GM10266 (cell line): ENCODE measurements at regions not wholly inside any gene's neighbourhood (a gene's known extent, or its start where the extent isn't known, plus 50 kb on each side); places are given as distances from the start of the nearest gene placed in this dataset.

Source experiments
- DNase-seq: peaks from one replicate; pipeline ENCODE4 v3.0.0; 2012; ENCODE audit errors: extremely low spot score
- CTCF ChIP-seq: IDR thresholded peaks from 2 replicates; pipeline ENCODE4 v1.5.1; 2012; ENCODE audit warnings: mild to moderate bottlenecking, low read depth; ENCODE audit not compliant: control insufficient read depth, insufficient read depth; ENCODE audit errors: missing control alignments

DNA sequence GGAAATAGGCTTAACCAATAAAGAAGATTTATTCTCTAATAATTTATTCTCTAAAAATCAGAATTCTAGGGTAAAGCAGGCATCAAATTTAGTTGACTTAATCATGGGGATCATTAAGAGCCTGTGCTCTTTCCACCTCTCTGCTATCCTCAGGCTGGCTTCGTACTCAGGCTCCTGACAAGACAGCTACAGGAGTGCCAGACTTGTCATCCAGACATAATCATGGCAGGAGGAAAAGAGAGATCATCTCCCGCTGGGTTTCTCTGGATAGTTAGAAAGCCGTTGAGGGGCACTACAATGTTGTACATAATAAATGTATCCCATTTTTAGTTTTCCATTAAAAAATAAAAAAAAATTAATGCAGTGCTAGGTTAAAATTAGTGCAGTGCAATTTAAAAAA lies 171.9 kb downstream of the SEC61B start:
- TF ChIP-seq CTCF: no peak
- DNase-seq: no peak

GRCh38 chr9:99398241-99398640 lies 176.2 kb downstream of the SEC61B start:
- TF ChIP-seq CTCF: no peak
- no peak for DNase-seq

GRCh38 chr9:99399474-99399873 lies 177.4 kb downstream of the SEC61B start:
- TF ChIP-seq CTCF: no peak
- DNase-seq: no peak

- TF ChIP-seq CTCF: no peak
- DNase-seq: no peak
Measured at GRCh38 chr9:99400184-99400731, 178.2 kb downstream of the SEC61B start.

DNA sequence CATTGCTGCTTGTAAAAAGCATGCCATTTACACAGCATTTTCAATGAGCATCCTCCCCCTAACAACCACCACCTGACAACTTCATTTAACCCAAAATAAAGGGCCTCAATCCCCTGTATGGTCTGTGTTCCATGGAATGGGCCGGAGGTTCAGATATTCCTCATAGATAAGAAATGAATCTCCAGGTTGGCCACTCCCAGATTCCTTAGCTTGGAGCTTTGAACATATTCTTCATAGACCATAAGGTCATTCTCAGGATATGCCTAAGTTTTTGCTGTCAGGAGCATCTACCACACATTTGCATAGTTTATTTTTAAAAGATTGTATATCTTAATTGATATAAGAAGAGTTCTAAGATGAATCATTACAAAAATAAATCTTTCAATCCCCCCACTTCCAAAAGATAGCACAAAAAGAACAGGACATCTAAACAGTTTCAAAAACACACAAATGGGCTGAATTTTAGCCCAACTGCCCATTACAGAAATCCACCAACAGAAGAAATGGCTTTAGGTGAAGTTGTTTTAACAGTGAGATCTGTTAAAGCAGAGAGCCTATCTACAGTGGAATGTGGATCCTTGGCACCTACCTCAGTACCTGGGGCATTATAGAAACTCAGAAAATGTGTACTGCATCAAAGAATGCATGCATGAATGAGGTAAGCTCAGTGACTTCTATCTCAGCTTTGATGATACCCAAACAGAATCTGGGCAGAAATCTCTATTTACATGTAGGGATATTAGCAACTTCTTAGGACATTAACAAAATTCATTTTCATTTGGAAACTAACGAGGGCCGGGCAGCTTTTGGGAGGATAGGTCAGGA lies 179.8 kb downstream of the SEC61B start:
- no peak for TF ChIP-seq CTCF
- no peak for DNase-seq

DNA sequence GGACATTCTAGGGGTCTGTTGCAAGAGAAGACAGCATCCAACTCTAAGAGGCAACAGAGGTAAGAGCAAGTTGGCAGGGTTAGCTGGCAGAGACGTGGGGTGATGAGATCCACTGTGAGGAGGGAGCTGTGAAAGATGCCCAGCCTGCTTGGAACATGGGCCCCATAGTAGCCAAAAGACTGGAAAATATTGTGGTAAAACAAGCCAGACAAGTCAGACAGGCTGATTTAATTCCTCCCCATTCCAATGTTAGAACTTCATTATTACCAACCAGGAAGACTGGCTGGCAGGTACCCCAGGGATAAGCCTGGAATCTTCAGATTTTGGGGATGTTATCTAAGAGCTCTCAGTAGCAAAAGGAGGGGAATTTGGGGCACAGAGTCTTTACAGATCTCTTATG lies 181.3 kb downstream of the SEC61B start:
- no peak for TF ChIP-seq CTCF
- DNase-seq: no peak

DNA sequence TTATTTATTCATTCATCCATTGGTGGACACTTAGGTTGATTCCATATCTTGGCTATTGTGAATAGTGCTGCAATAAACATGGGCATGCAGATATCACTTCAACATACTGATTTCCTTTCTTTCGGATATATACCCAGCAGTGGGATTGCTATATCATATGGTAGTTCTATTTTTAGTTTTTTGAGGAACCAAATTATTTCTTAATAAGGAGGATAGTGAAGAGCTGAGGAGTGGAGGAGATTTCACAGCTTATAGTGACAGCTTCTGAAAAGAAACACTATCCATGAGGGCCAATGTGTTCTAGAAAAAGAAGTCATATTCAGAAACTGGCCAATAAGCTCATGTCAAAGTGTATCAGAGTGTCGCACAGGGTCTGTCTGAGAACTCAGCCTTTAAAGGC lies 183.3 kb downstream of the SEC61B start:
- no peak for DNase-seq
- no peak for TF ChIP-seq CTCF
